ENCODE measurements at regions not wholly inside any gene's neighbourhood (a gene's known extent, or its start where the extent isn't known, plus 50 kb on each side); places are given as distances from the start of the nearest gene placed in this dataset.

DNA sequence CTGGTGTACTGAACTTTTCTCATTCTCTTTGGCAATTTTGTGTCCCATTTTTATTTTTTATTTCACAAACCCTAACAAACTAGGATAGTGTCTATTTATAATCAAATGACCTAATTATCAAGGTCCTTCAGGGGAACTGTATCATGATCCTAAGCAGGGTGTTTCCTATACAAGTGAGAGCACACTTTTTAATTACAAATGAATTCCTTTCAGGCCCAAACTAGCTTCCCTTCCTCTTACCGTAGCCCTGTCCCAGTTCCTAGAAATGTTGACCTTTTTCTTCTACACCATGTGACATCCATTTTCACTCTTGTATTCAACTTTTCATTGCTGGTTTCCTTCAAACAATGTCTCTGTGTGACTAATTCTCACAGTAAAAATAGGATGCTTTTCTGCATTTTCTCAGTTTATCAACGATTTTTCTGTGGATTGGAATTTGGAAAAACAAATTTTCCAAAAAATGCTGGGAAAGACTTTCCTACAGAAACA, 411.4 kb downstream of the CCDC91 start:
- DNase-seq, result no peak

DNA sequence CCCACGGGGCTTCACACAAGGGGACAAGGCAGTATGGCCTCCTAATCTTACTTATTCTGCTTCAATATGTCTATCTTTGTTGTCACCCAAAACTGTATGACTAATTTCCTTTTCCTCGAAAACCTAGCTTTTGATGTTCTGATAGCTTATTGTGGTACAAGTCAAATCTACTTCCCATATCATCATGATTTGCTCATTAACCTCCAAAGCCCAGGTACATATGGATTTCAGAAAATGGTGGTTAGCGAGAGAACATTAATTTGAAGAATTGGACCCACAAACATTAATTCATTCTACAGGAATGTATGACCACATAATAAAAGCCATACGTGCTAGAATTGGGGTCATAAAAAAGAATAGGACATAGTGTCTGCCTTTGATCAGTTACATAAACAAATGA, 412.5 kb downstream of the CCDC91 start:
- no peak for DNase-seq

DNA sequence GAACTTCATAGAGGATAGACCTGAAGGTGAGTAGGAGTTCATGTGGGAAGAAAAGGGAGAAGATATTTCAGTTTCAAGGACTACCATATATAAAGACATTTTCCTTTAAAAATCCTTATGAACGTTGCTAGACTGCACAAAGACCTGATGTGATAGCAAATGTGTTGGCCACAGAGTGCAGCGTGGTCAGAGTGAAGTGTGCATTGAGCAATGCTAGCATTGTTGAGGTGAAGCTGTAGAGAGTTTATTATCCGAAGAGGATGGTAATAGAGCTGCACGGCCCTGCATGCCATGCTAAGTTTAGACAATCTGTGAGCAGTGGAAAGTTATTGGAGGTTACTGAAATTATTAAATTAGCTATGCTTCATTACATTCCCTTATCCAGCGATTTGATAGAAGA, 413.0 kb downstream of the CCDC91 start:
- no peak for DNase-seq

DNA sequence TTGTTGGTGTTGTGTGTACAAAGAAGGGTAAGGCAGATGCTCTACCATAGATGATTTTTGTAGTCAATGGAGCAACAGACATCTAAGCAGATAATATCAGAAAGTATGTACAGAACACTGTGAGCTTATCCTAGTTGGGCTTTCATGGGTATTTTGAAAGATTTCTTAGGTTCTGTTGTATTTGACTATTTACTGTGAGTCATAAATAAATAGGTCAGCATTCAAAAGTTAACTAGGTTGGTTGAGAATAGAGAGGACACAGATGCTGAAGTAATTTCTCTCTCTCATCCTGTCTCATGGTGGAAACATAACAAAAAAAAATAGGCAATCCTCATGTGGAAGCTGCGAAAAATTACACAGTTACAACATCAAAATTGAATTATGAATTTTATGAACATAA, 413.5 kb downstream of the CCDC91 start:
- no peak for DNase-seq

DNA sequence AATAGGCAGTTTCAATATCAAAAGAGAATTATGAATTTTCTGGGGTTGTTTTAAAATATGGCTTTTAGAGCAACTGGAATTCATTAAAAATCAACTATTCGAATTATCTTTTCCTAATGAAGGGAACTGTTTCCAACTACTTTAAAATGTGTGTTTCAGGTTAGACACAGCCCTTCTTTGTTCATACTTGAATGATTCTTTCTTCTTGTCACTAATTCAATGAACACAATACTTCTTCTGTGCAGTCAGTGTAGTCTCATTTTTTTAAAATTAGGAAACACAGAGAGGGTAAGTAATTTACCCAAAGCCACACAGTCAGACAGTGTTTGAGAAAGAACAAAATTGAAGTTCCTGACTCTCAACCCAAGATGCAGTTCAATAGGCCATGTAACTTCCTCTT, 414.0 kb downstream of the CCDC91 start:
- DNase-seq, result no peak

DNA sequence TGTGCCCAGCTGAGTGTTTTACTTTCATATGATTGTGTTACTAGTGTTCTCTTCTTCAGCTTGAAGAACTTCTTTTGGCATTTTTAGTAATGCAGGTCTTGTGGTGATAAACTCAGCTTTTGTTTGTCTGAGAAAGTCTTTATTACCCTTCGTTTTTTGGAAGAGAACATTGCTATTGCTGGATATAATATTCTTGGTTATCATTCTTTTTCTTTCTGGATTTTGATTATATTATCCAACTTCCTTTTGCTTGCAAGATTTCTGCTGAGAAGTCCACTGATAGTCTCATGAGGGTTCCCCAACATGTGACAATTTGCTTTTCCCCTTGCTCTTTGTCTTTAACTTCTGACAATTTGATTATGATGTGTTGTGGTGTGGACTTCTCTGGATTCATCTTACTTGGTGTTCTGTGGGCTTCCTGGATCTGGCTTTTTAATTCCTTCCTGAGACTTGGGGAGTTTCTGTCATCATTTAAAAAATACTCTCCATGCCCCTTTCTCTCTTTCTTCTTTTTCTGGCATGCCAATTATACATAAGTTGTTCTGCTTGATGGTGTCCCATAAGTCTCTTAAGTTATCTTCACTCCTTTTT, 416.8 kb downstream of the CCDC91 start:
- DNase-seq, result no peak

DNA sequence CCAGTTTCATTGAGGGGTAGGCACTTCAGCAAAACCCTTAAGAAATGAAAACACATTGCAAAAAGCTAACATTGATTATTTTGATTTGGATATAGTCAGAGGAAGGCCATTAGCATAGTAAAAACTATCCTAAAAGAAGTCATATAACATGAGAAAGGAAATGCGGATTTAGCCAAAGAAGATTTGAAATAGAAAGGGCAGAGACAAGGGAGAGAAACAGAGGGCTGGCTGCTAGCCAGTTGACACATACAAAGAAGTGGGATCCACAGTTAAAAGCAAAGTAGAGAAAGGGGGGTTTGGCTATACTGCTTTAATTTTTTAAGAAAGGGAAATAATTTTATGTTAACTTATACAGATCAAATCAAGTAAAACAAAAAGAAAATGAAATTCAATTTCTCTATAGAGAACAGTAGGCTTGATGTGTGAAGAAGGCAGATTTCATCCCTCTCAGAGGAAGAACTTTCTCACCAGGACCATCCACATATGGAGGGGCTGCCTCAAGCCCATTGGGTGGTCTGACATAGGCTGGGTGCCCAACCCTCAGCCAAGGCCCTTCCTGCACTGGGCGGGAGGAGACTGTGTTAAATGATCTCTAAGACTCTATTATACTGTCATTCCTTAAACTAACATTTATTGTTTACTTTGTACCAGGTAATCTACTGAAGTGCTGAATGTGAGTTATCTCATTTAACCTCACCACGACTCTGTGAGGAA, 420.3 kb downstream of the CCDC91 start:
- no peak for DNase-seq

DNA sequence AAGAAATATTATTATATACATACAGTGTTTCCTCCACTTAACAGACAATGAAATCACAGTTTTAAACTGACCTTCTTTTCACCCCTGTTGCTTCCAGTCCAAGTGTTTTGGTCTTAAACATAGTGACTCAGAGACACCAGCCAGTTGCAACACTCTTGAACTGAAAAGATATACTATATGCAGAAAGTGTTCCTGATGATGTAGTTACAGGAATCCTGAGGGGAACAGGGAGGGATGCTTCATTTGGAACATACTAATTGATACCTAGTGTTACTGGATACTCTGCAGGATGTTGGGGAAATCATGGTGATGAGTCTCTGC, 420.8 kb downstream of the CCDC91 start:
- DNase-seq, result no peak

DNA sequence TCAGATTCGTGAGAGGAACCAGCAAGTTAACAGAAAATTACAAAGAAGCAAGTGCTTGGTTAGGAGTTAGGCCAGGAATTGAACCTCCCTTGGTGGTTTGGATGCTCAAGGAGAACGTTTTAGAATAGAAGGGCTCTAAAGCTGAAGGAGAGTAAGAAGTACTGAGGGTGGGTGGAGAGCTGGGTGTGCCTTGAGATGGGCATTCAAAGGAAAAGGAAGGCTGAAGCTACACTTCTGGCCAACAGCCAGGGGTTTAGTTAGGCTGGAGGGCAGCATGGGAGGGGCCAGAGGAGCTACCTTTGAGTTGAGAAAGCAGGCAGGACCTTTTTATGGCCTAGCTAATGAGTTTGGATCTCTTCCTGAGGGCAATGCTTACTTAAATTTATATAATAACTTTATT, 421.2 kb downstream of the CCDC91 start:
- no peak for DNase-seq

DNA sequence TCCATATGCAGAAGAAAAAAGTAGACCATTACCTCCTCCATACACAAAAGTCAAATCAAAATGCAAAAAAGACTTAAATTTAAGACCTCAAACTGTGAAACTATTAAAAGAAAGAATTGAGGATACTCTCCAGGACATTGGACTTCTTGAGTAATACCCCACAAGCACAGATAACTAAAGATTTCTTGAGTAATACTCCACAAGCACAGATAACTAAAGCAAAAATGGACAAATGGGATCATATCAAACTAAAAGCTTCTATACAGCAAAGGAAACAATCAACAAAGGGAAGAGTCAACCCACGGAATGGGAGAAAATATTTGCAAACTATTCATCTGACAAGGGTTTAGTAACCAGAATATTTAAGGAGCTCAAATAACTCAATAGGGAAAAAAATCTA, 427.9 kb downstream of the CCDC91 start:
- no peak for DNase-seq

DNA sequence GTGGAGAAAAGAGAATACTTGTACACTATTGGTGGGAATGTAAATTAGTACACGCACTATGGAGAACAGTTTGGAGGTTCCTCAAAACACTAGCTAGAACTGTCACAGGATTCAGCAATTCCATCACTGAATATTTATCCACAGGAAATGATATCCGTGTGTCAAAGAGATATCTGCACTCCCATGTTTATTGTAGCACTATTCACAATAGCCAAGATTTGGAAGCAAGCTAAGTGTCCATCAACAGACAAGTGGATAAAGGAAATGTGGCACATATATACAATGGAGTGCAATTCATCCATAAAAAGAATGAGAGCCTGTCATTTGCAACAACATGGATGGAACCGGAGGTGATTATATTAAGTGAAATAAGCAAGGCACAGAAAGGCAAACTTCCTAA, 428.5 kb downstream of the CCDC91 start:
- DNase-seq, result no peak

DNA sequence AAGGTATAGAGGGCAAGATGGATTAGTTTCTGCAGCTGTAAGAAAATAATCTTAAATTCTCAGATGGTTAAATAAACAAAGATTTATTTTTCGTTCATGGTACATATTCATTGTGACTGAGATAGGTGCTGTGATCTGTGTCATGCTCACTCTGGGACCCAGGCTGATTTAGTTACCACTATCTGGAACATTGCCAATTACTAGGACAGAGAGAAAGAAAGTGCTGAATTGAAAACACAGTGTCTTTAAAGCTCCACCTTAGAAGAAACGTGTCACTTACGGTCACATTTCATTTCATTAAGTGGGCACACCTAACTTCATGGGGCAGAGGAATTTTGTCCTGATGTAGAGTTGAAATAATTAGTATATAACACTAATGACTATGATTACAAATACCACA, 430.0 kb downstream of the CCDC91 start:
- DNase-seq, result peak; percentile 48

DNA sequence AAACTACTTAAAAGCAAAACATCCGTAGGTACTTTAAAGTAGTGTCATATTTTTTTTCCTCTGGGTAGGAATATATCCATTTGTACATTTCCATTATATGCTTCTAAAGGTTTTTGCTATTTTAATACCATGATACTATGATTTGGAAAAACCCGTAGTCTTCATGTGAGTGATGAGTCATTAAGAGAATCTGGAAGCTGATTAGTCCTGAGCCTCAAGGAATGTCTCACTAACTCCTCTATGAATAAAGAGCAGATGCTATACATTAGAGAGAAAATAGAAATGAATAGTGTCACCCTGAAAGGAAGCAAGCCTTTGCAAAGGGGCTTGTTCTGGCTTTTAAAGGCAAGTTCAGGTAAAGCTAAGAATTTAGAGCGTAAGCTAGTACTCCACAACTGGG, 432.1 kb downstream of the CCDC91 start:
- no peak for DNase-seq

DNA sequence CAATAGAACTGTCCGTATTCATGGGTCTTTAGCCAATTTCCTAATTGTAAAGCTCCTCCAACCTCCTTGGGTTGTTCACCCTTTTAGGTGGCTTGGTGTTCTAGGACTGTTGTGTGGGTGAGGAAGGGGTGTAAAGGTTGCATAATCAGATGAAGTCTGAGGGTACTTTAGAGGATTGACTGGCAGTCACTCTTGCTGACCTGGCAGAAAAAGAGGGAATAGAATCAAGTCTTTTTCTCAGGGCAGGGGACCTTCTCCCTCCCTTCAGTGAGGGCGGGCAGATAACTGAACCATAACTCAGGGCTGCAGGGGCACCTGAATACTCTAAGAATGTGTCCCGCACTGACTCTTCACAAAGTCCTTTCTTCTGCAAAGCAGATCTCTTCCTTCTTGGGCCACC, 436.2 kb downstream of the CCDC91 start:
- DNase-seq, result no peak

DNA sequence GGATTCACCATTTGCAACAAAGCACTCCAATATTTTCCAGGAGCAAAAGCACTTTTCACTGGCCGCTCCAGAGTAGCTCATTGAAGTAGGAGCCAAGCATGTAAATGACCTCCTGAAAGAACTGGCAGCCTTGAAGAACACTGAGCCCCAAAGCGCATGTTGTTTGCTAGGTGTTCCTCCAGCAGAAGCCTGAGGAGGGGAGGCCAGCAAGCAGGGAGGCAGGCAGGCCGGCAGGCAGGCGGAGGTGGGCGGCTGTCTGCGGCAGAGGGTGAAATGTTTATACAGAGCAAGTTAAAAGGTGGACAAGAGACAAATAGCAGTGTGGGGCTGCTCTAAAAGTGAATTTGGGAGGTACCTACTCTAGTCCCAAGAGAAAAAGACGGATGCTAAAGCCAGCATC, 439.4 kb downstream of the CCDC91 start:
- DNase-seq, result no peak

DNA sequence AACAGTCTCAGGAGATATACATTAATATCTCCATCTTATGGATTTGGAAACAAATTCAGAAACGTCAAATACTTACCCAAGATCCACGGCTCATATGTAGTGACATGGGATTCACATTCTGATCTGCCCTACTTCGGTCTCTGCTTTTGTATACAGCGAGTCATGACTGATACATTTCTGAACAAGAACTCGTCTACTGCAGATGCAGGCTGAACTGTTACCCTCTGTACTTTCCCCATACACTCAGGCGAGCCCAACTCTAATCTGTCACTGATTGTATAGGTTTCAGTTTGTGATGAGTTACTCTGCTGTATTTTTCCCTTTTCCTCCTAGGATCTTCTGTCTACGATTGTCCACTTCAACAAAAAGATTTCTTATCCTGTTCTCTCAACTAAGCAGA, 441.6 kb downstream of the CCDC91 start:
- DNase-seq, result no peak

DNA sequence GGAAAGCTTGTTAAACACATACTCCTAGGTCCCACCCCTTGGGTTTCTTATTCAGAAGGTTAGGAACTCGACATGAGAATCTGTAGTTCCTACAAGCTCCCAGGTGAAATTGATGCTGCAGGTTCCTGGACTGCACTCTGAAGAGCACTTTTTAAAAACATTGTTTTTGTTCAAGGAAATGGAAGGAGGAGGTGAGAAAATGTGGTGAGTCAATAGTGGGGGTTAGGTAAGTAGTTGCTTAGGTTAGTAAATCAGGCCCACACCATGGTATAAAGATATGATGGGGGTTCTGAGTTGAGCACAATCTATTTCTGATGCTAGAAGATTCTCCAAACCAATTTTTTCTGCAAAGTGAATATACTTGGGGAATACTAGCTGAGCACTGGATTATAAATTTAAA, 450.3 kb downstream of the CCDC91 start:
- no peak for DNase-seq

DNA sequence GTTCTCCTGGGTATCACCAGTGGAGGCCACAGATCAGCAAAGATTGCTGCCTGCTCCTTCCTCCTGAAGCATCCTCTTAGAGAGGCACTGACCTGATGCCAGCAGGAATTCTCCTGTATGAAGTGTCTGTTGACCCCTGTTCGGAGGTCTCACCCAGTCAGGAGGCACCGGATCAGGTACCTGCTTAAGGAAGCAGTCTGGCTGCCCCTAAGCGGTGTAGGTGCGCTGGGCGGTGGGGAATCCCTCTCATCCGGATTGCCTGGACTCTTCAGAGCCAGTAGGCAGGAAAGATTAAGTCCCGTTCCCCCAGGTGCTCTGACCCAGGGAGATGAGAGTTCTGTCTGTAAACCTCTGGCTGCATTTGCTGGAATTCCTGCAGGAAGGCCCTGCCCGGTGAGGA, 455.2 kb downstream of the CCDC91 start:
- no peak for DNase-seq

DNA sequence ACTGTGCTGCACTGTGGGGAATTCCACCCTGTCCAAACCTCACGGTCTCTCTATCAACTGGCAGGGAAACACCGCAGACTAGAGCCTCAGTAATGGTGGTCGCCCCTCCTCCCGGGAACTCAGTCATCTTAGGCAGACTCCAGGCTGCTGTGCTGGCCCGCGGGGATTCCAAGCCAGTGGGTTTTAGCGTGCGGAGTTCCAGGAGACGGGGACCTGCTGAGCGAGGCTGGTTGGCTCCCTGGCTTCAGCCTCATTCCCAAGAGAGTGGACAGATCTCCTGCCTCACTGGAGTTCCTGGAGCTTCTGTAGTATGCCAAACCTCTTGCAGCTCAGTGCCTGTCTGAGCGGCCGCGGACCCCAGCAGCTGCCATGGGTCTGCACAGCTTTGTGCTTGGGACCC, 455.6 kb downstream of the CCDC91 start:
- DNase-seq, result no peak

DNA sequence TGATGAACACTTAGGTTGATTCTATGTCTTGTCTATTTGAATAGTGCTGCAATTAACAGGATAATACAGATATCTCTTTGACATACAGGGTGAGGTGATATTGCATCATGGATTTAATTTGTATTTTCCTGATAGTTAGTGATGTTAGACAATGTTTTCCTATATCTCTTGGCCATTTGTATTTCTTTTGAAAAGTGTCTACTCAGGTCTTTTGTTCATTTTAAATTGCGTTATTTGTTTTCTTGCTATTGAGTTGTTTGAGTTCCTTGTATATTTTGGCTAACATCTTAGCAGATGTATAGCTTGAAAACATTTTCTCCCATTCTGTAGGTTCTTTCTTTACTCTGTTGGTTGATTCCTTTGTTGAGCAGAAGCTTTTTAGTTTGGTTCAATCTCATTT, 460.6 kb downstream of the CCDC91 start:
- no peak for DNase-seq

DNA sequence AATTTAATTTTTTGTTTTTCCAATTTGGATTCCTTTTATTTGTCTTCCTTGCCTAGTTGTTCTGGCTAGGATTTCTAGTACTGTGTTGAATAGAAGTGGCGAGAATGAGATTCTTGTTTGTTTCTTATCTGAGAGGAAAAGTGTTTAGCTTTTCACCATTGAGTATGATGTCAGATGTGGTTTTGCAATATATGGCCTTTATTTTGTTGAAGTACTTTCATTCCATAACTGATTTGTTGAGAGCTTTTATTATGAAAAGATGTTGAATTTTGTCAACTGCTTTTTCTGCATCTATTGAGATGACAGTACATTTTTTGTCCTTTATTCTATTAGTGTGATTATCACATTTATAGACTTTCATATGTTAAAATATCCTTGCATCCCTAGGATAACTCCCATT, 462.0 kb downstream of the CCDC91 start:
- DNase-seq, result no peak

DNA sequence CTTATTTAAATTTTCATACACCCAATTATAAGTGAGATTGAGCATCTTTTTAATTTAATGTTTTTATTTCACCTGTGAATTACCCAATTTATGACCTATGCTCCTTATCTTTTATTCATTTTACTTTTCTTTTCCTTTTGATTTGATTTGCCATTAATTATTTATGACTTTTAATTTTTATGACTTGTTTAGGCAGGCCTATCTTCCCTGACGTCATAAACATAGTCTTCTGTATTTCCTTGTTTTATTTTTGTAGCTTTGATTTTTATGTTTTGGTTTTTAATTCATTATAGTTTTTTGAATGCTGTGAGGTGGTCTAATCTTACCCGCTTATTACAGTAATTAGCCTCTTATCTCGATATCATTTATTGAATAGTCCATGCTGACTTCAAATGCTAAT, 467.1 kb upstream of the FAR2 start:
- DNase-seq, result no peak

DNA sequence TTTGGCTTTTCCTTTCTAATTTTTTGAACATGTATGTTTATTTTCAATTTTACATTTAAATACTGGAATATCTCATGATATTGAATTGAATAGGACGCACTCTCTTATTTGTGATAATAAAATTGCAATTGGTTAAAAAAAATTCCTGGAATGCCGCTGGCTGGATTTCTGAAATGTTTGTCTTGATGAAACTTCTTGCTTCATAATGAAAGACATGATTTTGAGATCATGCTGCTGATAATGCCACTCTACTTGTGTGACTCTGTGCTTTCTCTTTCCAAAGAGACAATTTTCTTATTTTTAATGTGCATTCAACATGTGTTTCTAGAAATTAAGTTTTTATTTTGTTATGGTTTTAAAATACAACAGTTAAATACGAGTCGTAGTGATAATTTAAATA, 465.7 kb upstream of the FAR2 start:
- no peak for DNase-seq

DNA sequence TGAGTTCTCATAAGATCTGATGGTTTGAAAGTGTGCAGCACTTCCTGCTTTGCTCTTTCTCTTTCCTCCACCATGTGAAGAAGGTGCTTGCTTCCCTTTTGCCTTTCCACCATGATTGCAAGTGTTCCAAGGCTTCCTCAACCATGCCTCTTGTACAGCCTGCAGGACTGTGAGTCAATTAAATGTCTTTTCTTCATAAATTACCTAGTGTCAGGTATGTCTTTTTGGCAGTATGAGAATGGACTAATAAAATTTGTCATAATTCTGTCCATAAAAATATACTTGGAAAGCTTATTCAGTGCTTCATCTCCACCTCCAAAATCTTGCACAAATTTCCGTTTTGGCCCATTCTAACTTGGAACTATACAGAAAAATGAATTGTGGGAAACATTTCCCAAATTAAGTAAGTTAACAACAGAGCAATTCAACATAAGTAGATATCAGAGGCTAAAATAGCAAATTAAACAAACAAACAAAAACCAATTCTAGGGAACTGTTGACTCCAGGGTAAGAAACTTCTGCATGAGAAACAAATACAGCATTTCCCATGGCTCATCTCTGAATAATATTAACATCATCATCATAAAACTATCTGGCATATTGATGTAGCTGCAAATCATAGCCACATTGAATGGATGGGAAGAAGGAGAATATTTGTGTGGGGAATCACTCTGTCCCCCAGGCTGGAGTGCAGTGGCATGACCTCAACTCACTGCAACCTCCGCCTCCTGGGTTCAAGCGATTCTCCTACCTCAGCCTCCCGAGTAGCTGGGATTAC, 459.5 kb upstream of the FAR2 start:
- no peak for DNase-seq
